PC-3 (cell line): ENCODE measurements at regions not wholly inside any gene's neighbourhood (a gene's known extent, or its start where the extent isn't known, plus 50 kb on each side); places are given as distances from the start of the nearest gene placed in this dataset.

Source experiments
- ATAC-seq: fragments of 200-7000 bp; cut with Tn5 transposase; 2 replicates; pipeline ENCODE4 v1.9.1; 2020; ENCODE audit warnings: mild to moderate bottlenecking, moderate library complexity
- BruUV-seq: library from RNA; stranded (reverse); fragments of 400-500 nt; replicated peaks from 2 replicates; lab custom pipeline; 2021; lab: Mats Ljungman, UMichigan
- CTCF ChIA-PET: fragments of 300-600 bp; sonication (Branson Sonifier 250); formaldehyde crosslinking; loops from one replicate; lab custom pipeline; 2022; ENCODE audit warnings: antibody characterized with exemption; lab: Charles Lee
- POLR2A ChIA-PET: fragments of 300-600 bp; sonication (Branson Sonifier 250); formaldehyde crosslinking; loops from one replicate; lab custom pipeline; 2022; ENCODE audit warnings: antibody characterized with exemption; ENCODE audit not compliant: unreplicated experiment; lab: Charles Lee
- DNase-seq: peaks from one replicate; pipeline ENCODE4 v3.0.0-alpha.2; 2015
- H2AFZ ChIP-seq: fragments of 300-600 bp; sonication (generic); 2 replicates; pipeline ENCODE4 v1.6.0; 2016; ENCODE audit warnings: antibody characterized with exemption, low read length
- H3F3A ChIP-seq: fragments of 300-600 bp; sonication (generic); one replicate; pipeline ENCODE4 v1.6.0; 2017; ENCODE audit warnings: antibody characterized with exemption, low read length, control low read depth, mild to moderate bottlenecking; ENCODE audit not compliant: unreplicated experiment
- H3K27ac ChIP-seq: fragments of 300-600 bp; sonication (generic); 2 replicates; pipeline ENCODE4 v1.5.1; 2016; ENCODE audit warnings: mild to moderate bottlenecking, low read length
- H3K27me3 ChIP-seq: fragments of 300-600 bp; sonication (generic); 2 replicates; pipeline ENCODE4 v1.6.1; 2016; ENCODE audit warnings: low read length, mixed read lengths
- H3K36me3 ChIP-seq: fragments of 300-600 bp; sonication (generic); 2 replicates; pipeline ENCODE4 v1.6.1; 2016; ENCODE audit warnings: low read depth, mixed run types, low read length, mixed read lengths
- H3K4me1 ChIP-seq: fragments of 300-600 bp; sonication (generic); 2 replicates; pipeline ENCODE4 v1.5.1; 2016; ENCODE audit warnings: low read length; ENCODE audit not compliant: insufficient read depth
- H3K4me2 ChIP-seq: fragments of 300-600 bp; sonication (generic); 2 replicates; pipeline ENCODE4 v1.6.0; 2016; ENCODE audit warnings: low read length
- H3K4me3 ChIP-seq: fragments of 300-600 bp; sonication (generic); 2 replicates; pipeline ENCODE4 v1.5.1; 2016; ENCODE audit warnings: mild to moderate bottlenecking, low read length, mixed read lengths
- H3K79me2 ChIP-seq: fragments of 300-600 bp; sonication (generic); 2 replicates; pipeline ENCODE4 v1.6.1; 2017; ENCODE audit warnings: low read length, mixed read lengths
- H3K9ac ChIP-seq: fragments of 300-600 bp; sonication (generic); 2 replicates; pipeline ENCODE4 v1.6.0; 2016; ENCODE audit warnings: mild to moderate bottlenecking, low read length
- H3K9me2 ChIP-seq: fragments of 300-600 bp; sonication (generic); replicated peaks from 2 replicates; pipeline ENCODE4 v1.6.1; 2016; ENCODE audit warnings: mixed run types, low read length, mixed read lengths
- H3K9me3 ChIP-seq: fragments of 300-600 bp; sonication (generic); 2 replicates; pipeline ENCODE4 v1.6.1; 2016; ENCODE audit warnings: low read length, mixed read lengths
- H4K20me1 ChIP-seq: fragments of 300-600 bp; sonication (generic); 2 replicates; pipeline ENCODE4 v1.6.1; 2016; ENCODE audit warnings: low read length, mixed read lengths
- EZH2 ChIP-seq: fragments of 300-600 bp; sonication (generic); IDR thresholded peaks from one replicate; pipeline ENCODE4 v1.6.1; 2017; ENCODE audit warnings: antibody characterized with exemption, mild to moderate bottlenecking, low read length; ENCODE audit not compliant: unreplicated experiment
- EZH2phosphoT487 ChIP-seq: fragments of 300-600 bp; sonication (generic); IDR thresholded peaks from 2 replicates; pipeline ENCODE4 v1.6.1; 2018; ENCODE audit warnings: mild to moderate bottlenecking, antibody characterized with exemption, low read length, borderline replicate concordance
- intact Hi-C: fragments of 100-400 bp; cut with micrococcal nuclease; formaldehyde crosslinking; loops from 2 replicates; pipeline ENCODE4 v1.9.0; 2023
- TF ChIP-seq, protein P1 (sequence below): fragments of 300-600 bp; sonication (generic); conservative IDR thresholded peaks from 2 replicates; pipeline ENCODE4 v1.5.1; 2017; ENCODE audit warnings: antibody characterized with exemption, low read depth, mild to moderate bottlenecking, low read length

DNA sequence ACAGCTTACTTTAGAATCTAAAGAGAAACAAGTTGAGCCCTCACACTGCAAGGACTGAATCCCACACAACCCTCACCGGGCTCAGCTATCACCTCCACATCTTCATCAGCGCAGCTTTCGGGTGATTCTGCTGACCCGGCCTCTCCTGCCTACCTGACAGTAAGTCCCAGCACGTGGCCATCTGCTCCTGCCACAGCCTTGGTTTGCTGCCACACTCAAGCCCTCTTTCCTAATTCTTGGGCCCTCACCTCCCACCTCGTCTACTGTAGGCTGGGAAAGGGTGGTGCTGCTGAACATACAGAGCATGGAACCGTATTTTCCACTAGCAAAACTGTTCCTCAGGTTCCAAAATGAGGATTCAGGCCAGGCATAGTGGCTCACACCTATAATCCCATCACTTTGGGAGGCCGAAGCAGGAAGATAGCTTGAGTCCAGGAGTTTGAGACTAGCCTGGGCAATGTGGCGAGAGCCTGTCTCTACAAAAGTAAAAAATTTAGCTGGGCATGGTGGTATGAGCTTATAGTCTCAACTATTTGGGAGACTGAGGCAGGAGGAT lies 55.3 kb upstream of the HAAO start:
- POLR2A ChIA-PET: interaction anchor here (0.6 kb wide), 1 partner anchor 196 kb away, joined by 3 read pairs; no protein-coding TSS in a partner anchor
- intact Hi-C loops: no loop called here
- no peak for TF ChIP-seq EZH2phosphoT487
- no peak for TF ChIP-seq EZH2
- TF ChIP-seq, protein P1, sequence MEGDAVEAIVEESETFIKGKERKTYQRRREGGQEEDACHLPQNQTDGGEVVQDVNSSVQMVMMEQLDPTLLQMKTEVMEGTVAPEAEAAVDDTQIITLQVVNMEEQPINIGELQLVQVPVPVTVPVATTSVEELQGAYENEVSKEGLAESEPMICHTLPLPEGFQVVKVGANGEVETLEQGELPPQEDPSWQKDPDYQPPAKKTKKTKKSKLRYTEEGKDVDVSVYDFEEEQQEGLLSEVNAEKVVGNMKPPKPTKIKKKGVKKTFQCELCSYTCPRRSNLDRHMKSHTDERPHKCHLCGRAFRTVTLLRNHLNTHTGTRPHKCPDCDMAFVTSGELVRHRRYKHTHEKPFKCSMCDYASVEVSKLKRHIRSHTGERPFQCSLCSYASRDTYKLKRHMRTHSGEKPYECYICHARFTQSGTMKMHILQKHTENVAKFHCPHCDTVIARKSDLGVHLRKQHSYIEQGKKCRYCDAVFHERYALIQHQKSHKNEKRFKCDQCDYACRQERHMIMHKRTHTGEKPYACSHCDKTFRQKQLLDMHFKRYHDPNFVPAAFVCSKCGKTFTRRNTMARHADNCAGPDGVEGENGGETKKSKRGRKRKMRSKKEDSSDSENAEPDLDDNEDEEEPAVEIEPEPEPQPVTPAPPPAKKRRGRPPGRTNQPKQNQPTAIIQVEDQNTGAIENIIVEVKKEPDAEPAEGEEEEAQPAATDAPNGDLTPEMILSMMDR: no peak
- Histone ChIP-seq H3K27ac (no peak overlapping the region), H2AFZ (no peak overlapping the region), H3K4me1 (no peaks in the 10 kb centered on the region), H3F3A (no peaks in the 10 kb centered on the region), H3K4me2 (no peak overlapping the region), H4K20me1 (no peaks in the 10 kb centered on the region), H3K4me3 (no peak overlapping the region), H3K36me3 (no peaks in the 10 kb centered on the region), H3K9me3 (no peaks in the 10 kb centered on the region), H3K27me3 (no peaks in the 10 kb centered on the region), H3K79me2 (no peaks in the 10 kb centered on the region), H3K9me2 (no peaks in the 10 kb centered on the region), H3K9ac (no peak overlapping the region)
- BruUV-seq: no TSS peak
- CTCF ChIA-PET: interaction anchor here (0.6 kb wide), 1 partner anchor 13 kb away, joined by 3 read pairs; no protein-coding TSS in a partner anchor
- ATAC-seq (no peak), DNase-seq (no peak)

DNA sequence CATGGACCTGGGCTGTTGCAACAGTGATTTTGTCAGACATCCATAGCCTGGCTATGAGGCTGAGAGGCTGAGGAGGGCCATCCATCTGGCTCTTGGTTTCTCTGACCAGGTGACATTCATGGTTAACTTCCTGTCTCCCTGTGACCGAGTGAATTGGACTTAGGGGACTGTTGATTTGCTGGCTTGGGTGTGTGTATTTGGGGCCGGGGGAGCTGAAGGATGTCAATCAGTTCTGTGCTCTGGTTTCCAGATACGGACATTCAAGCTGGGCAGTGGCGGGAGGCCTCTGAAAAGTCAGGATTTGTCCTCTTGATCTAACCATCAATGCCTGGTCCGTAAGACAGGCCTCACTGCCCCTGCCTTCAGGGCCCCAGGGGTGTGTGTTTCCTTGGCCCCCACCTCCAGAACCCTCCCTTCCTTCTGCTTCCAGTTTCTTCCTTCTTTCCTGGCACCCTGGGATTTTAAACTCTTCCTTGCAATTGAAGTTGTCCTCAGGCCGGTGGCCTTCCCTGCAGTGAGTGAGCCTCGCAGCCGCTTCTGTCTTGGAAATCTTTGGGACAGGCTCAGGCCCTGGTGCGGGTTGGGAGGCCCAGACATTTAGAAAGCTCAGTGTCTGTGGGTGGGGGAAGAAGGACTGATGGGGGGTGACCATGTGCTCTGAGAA lies 54.7 kb upstream of the HAAO start:
- Histone ChIP-seq H3K4me3 (no peak overlapping the region), H3K9ac (no peak overlapping the region), H3K9me3 (no peaks in the 10 kb centered on the region), H3K9me2 (no peaks in the 10 kb centered on the region), H3F3A (no peaks in the 10 kb centered on the region), H4K20me1 (no peaks in the 10 kb centered on the region), H3K4me2 (no peak overlapping the region), H3K36me3 (no peaks in the 10 kb centered on the region), H3K27ac (no peak overlapping the region), H3K79me2 (no peaks in the 10 kb centered on the region), H2AFZ (no peak overlapping the region), H3K27me3 (no peaks in the 10 kb centered on the region), H3K4me1 (no peaks in the 10 kb centered on the region)
- POLR2A ChIA-PET: no interaction called here
- intact Hi-C loops: no loop called here
- CTCF ChIA-PET: interaction anchor here (0.6 kb wide), 1 partner anchor 12 kb away, joined by 3 read pairs; no protein-coding TSS in a partner anchor
- no peak for DNase-seq
- TF ChIP-seq EZH2phosphoT487 (no peak), EZH2 (no peak)
- BruUV-seq: no TSS peak
- ATAC-seq: no peak

DNA sequence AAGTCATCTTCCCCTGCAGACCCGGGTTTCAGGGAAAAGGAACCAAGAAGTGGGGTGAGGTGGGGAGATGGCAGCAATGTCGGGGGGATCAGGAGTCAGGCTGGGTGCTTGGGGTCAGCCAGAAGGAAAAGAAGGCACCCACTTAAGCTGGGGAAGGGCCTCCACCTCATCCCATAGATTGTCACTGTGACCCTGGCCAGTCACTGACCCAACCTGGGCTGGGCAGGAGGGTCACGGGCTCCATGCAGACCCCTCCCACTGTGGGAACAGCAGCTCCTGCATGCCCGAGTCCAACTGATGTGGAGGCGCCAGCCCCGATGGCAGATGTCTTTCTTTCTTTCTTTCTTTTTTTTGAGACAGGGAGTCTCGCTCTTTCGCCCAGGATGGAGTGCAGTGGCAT lies 53.6 kb upstream of the HAAO start:
- no peaks in the 10 kb centered on the region for H3K9me3 ChIP-seq
- no peaks in the 10 kb centered on the region for H3K36me3 ChIP-seq
- no peak overlapping the region for H3K27ac ChIP-seq
- no peaks in the 10 kb centered on the region for H3K27me3 ChIP-seq
- DNase-seq (no peak), ATAC-seq (no peak)
- H3K79me2 ChIP-seq: no peaks in the 10 kb centered on the region
- intact Hi-C loops: no loop called here
- H4K20me1 ChIP-seq: no peaks in the 10 kb centered on the region
- no peaks in the 10 kb centered on the region for H3K4me1 ChIP-seq
- no peak overlapping the region for H3K9ac ChIP-seq
- H3K4me2 ChIP-seq: no peak overlapping the region
- H2AFZ ChIP-seq: no peak overlapping the region
- ChIA-PET POLR2A (no interaction called here), CTCF (no interaction called here)
- H3F3A ChIP-seq: no peaks in the 10 kb centered on the region
- no peak overlapping the region for H3K4me3 ChIP-seq
- no peak for TF ChIP-seq EZH2phosphoT487
- no peak for TF ChIP-seq EZH2
- TF ChIP-seq, protein P1: no peak
- no TSS peak for BruUV-seq
- H3K9me2 ChIP-seq: no peaks in the 10 kb centered on the region
